ENCODE measurements at regions not wholly inside any gene's neighbourhood (a gene's known extent, or its start where the extent isn't known, plus 50 kb on each side); places are given as distances from the start of the nearest gene placed in this dataset.

- TF ChIP-seq TCF12 (IDR thresholded peaks at IDR 0.05) (no peak), TAF1 (IDR thresholded peaks at IDR 0.05; ENCODE audit: borderline replicate concordance, low read depth, low read length) (no peak), REST (IDR thresholded peaks at IDR 0.05; ENCODE audit: low read depth, low read length) (no peak)
Observed at GRCh38 chr10:59073456-59074053, 102.9 kb upstream of the PHYHIPL start (continued).

- POLR2A ChIA-PET = no interaction called here
- Histone ChIP-seq H3K79me2 (ENCODE audit: insufficient read depth) (no peaks in the 10 kb centered on the region), H3K4me2 (no peak overlapping the region), H3K4me3 (ENCODE audit: low read depth in 2 of 2, low read length in 1 of 2) (no peak overlapping the region), H2AFZ (ENCODE audit: low read depth) (no peak overlapping the region), H4K20me1 (ENCODE audit: insufficient read depth) (no peaks in the 10 kb centered on the region), H3K27me3 (ENCODE audit: insufficient read depth) (no peaks in the 10 kb centered on the region), H3F3A (replicated peaks; ENCODE audit: insufficient read depth) (peaks cover 14% of the 10 kb centered on the region), H3K9ac (no peak overlapping the region), H3K36me3 (replicated peaks in 1 of 2; ENCODE audit: control insufficient read depth in 1 of 2, insufficient read depth in 2 of 2, low read length in 1 of 2) (no peaks in the 10 kb centered on the region), H3K4me1 (ENCODE audit: control insufficient read depth in 1 of 2, insufficient read depth in 2 of 2, low read depth in 1 of 2, low read length in 1 of 2) (peaks cover 10 to 11% of the 10 kb centered on the region in 2 experiments; a peak in 3 of 4 replicates), H3K27ac (ENCODE audit: low read depth in 2 of 2, low read length in 1 of 2) (no peak overlapping the region), H3K9me2 (no peaks in the 10 kb centered on the region), H3K9me3 (no peaks in the 10 kb centered on the region)
- CTCF ChIA-PET = no interaction called here
- 100% methylated on average over 1 of the region's 1 CpG for WGBS (ENCODE audit: low lambda C conversion rate)
- no peak for DNase-seq
- no peak for TF ChIP-seq ELF1 (IDR thresholded peaks at IDR 0.05)
- TF ChIP-seq CHD2 (IDR thresholded peaks at IDR 0.05; ENCODE audit: low read length, partially characterized antibody) = no peak
- TF ChIP-seq FOXM1 (IDR thresholded peaks at IDR 0.05; ENCODE audit: low read depth) = no peak
- TF ChIP-seq CTCF (IDR thresholded peaks at IDR 0.05) = no peak
- no peak for TF ChIP-seq MAX (IDR thresholded peaks at IDR 0.05; ENCODE audit: low read depth)
- no peak for TF ChIP-seq USF2 (IDR thresholded peaks at IDR 0.05; ENCODE audit: borderline replicate concordance, low read depth, low read length)
- TF ChIP-seq IRF3 (IDR thresholded peaks at IDR 0.05; ENCODE audit: low read depth, low read length) = no peak
- TF ChIP-seq FOSL2 (IDR thresholded peaks at IDR 0.05; ENCODE audit: borderline replicate concordance, low read depth) = no peak
- TF ChIP-seq FOXJ3 (CRISPR knock-in tag; IDR thresholded peaks at IDR 0.05) = no peak
- no peak for TF ChIP-seq POLR2AphosphoS5 (IDR thresholded peaks at IDR 0.05; ENCODE audit: low read depth, low read length)
- no peak for TF ChIP-seq USF1 (IDR thresholded peaks at IDR 0.05; ENCODE audit: borderline replicate concordance, low read depth)
- no peak for TF ChIP-seq SIN3A (IDR thresholded peaks at IDR 0.05; ENCODE audit: borderline replicate concordance, low read depth, low read length)
- no peak for TF ChIP-seq TAF1 (IDR thresholded peaks at IDR 0.05; ENCODE audit: borderline replicate concordance, low read depth, low read length)
- no peak for TF ChIP-seq NRF1 (IDR thresholded peaks at IDR 0.05; ENCODE audit: low read depth, low read length)
- no peak for TF ChIP-seq EP300 (IDR thresholded peaks at IDR 0.05; ENCODE audit: borderline replicate concordance in 1 of 2, low read depth in 1 of 2, low read length in 1 of 2)
Observed at GRCh38 chr10:59075576-59075975, 100.9 kb upstream of the PHYHIPL start.
